Effector memory CD8-positive, alpha-beta T cell (primary cell): ENCODE measurements at regions not wholly inside any gene's neighbourhood (a gene's known extent, or its start where the extent isn't known, plus 50 kb on each side); places are given as distances from the start of the nearest gene placed in this dataset.

ENCODE experiments used
- ATAC-seq: fragments of 150-1000 bp; cut with Tn5 transposase; replicated peaks from 2 replicates; pipeline ENCODE4 v1.10.0; 2021; ENCODE audit warnings: mild to moderate bottlenecking, moderate library complexity
- DNase-seq, 3 experiments: peaks; one replicate each; pipeline ENCODE4 v3.0.0; 2021
- H3K27ac Mint-ChIP-seq, 2 donors: one replicate each; pipeline ENCODE4 v1.8.0; 2022; ENCODE audit warnings: mild to moderate bottlenecking in 2 of 2, mixed read lengths in 2 of 2, moderate library complexity in 2 of 2
- H3K27me3 Mint-ChIP-seq, 2 donors: one replicate each; pipeline ENCODE4 v1.8.0; 2022; ENCODE audit warnings: mixed read lengths in 2 of 2
- H3K36me3 Mint-ChIP-seq: one replicate; pipeline ENCODE4 v1.8.0; 2022; ENCODE audit warnings: mild to moderate bottlenecking, moderate library complexity, mixed read lengths; ENCODE audit not compliant: insufficient read depth
- H3K4me1 Mint-ChIP-seq, 2 donors: one replicate each; pipeline ENCODE4 v1.8.0; 2022; ENCODE audit warnings: low read depth in 2 of 2, mixed read lengths in 2 of 2
- H3K4me3 Mint-ChIP-seq, 2 donors: one replicate each; pipeline ENCODE4 v1.8.0; 2022; ENCODE audit warnings: mild to moderate bottlenecking in 2 of 2, mixed read lengths in 2 of 2, moderate library complexity in 2 of 2
- H3K9me3 Mint-ChIP-seq, 2 donors: one replicate each; pipeline ENCODE4 v1.8.0; 2022; ENCODE audit warnings: mixed read lengths in 2 of 2

DNA sequence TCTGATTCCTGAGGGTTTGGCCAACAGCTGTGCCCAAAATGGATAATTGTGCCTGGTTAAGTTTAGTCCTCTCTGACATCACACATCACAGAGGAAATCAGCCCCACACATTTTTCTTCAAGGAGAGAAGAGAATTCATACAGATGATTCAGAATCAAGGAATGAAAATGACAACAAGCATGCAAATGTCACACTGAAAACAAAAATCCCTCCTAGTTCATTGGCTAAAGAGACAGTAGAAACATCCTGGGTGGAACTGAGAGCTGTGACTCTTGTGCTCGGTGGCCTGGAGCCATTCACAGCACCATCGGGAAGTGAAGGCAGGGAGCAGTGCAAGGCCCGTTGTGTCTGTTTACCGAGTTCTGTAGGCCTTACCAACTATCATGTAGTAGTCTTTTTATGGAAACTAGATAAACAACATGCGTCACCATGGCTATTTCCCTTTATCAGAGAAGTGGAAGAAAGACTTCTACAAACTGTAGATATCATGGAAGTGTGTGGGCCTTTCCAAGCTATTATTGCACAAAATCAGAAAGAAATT is 81.7 kb upstream of the TENT5A start:
- Mint-ChIP-seq H3K27ac (no peak overlapping the region), H3K27me3 (no peaks in the 10 kb centered on the region), H3K36me3 (no peaks in the 10 kb centered on the region), H3K4me3 (no peak overlapping the region), H3K9me3 (peaks cover 3 to 11% of the 10 kb centered on the region in 2 donors), H3K4me1 (no peaks in the 10 kb centered on the region)
- ATAC-seq (no peak), DNase-seq (no peak)

DNA sequence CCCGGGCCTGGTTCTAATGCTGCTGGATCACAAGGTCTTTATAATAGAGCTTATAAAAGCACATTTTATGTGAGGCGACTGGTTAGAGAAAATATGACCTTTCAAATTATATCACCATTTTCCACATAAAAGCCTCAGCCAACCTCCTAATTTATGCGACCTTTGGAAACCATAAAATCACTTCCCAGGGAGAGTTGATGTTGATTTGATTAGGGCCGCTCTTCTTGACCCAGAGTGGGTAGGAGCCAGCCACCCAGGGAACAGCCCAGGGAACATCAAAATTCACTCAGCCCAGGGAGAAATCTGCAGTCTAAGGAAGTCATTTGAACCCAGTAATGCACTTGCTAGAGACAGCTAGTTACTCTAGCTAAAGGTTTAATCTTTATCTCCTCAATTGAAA is 79.8 kb upstream of the TENT5A start:
- Mint-ChIP-seq H3K27me3 (no peaks in the 10 kb centered on the region), H3K27ac (no peak overlapping the region), H3K4me3 (no peak overlapping the region), H3K36me3 (no peaks in the 10 kb centered on the region), H3K4me1 (no peaks in the 10 kb centered on the region), H3K9me3 (peaks cover 3 to 11% of the 10 kb centered on the region in 2 donors)
- DNase-seq = no peak
- ATAC-seq = no peak

- H3K27me3 Mint-ChIP-seq = no peaks in the 10 kb centered on the region
- no peak overlapping the region for H3K27ac Mint-ChIP-seq
- H3K9me3 Mint-ChIP-seq = peaks cover 3 to 11% of the 10 kb centered on the region in 2 donors
- H3K4me3 Mint-ChIP-seq = no peak overlapping the region
- DNase-seq = no peak
- no peaks in the 10 kb centered on the region for H3K36me3 Mint-ChIP-seq
- no peak for ATAC-seq
- no peaks in the 10 kb centered on the region for H3K4me1 Mint-ChIP-seq
Observed at GRCh38 chr6:81831274-81831673, 78.8 kb upstream of the TENT5A start.

- H3K27me3 Mint-ChIP-seq = no peaks in the 10 kb centered on the region
- no peaks in the 10 kb centered on the region for H3K4me1 Mint-ChIP-seq
- no peaks in the 10 kb centered on the region for H3K36me3 Mint-ChIP-seq
- H3K9me3 Mint-ChIP-seq = no peaks in the 10 kb centered on the region
- no peak overlapping the region for H3K4me3 Mint-ChIP-seq
- no peak overlapping the region for H3K27ac Mint-ChIP-seq
- ATAC-seq (no peak), DNase-seq (no peak)
Observed at GRCh38 chr6:81826784-81827183, 74.3 kb upstream of the TENT5A start.

DNA sequence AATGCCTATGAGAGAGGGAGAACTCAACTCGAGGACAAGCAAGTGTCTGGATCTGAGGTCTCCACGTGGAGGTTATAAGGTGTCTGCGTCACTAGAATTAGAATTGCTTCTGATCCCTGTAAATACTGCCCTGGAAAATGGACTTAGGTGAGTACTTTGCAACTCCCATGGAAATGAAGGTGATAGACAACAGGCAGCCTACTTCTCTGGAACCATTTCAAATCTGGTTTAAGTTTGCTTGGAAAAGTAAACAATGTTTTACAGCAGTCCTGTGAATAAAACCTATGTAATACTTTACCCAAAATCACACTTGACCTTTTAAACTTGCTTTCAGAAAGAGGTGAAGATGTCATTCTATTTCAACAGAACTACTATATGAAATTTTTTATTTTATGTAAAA is 70.1 kb upstream of the TENT5A start:
- DNase-seq = no peak
- ATAC-seq = no peak
- no peaks in the 10 kb centered on the region for H3K36me3 Mint-ChIP-seq
- H3K4me3 Mint-ChIP-seq = no peak overlapping the region
- peaks cover 0 to 1% of the 10 kb centered on the region in 2 donors for H3K9me3 Mint-ChIP-seq
- no peak overlapping the region for H3K27ac Mint-ChIP-seq
- peaks cover 3% of the 10 kb centered on the region in 2 donors for H3K4me1 Mint-ChIP-seq
- no peaks in the 10 kb centered on the region for H3K27me3 Mint-ChIP-seq

DNA sequence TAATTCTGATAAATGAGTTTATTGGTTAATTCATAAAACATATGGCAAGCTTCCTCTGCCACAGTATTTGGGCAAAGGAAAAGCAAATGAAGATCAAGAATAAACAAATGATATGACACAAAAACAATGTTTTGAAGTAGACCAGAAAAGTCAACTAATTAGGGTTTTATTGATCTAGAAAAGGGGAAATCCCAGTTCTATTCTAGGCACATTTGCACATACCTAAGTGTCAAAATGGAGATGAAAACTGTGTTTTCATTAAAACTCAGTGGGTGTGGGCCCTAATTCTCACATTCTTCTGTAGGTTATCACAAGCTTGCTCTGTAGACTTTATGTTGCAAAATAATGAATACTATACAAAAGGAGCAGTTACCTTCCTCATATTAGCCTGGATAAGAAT is 69.0 kb upstream of the TENT5A start:
- no peak for DNase-seq
- Mint-ChIP-seq H3K36me3 (no peaks in the 10 kb centered on the region), H3K4me3 (peak overlapping the region; percentile 8 to 11), H3K27me3 (no peaks in the 10 kb centered on the region), H3K9me3 (peaks cover 0 to 1% of the 10 kb centered on the region in 2 donors), H3K27ac (no peak overlapping the region), H3K4me1 (peaks cover 3% of the 10 kb centered on the region in 2 donors)
- ATAC-seq = no peak

- Mint-ChIP-seq H3K4me3 (peak overlapping the region; percentile 8 to 11), H3K9me3 (peaks cover 0 to 1% of the 10 kb centered on the region in 2 donors), H3K27ac (no peak overlapping the region), H3K4me1 (peaks cover 3% of the 10 kb centered on the region in 2 donors), H3K27me3 (no peaks in the 10 kb centered on the region), H3K36me3 (no peaks in the 10 kb centered on the region)
- DNase-seq = no peak
- ATAC-seq = peak; percentile 29
Observed at GRCh38 chr6:81820980-81821379, 68.5 kb upstream of the TENT5A start.

GRCh38 chr6:81820422-81820821 is 67.9 kb upstream of the TENT5A start:
- H3K27me3 Mint-ChIP-seq = no peaks in the 10 kb centered on the region
- peaks cover 3% of the 10 kb centered on the region in 2 donors for H3K4me1 Mint-ChIP-seq
- H3K27ac Mint-ChIP-seq = no peak overlapping the region
- DNase-seq = no peak
- H3K36me3 Mint-ChIP-seq = no peaks in the 10 kb centered on the region
- peak overlapping the region in 1 of 2 donors; percentile 8 for H3K4me3 Mint-ChIP-seq
- H3K9me3 Mint-ChIP-seq = peaks cover 0 to 1% of the 10 kb centered on the region in 2 donors
- no peak for ATAC-seq

DNA sequence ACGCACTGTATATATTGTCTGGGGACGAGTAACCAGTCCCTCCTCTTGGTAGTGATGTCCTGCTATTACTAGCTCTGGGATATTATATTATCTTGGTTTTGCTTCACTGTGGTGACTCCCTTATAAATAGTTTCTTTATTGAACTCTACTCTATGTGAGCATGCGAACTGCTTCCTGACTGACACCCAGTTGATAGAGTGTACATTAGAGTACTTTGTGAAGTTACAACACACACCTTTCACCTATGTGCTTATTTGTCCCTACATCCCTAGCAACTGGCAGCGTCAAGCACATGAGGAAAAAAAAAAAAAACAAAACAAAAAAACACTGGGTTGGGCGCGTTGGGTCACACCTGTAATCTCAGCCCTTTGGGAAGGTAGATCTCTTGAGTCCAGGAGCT is 67.3 kb upstream of the TENT5A start:
- Mint-ChIP-seq H3K9me3 (peaks cover 0 to 1% of the 10 kb centered on the region in 2 donors), H3K36me3 (no peaks in the 10 kb centered on the region), H3K4me1 (peaks cover 3% of the 10 kb centered on the region in 2 donors), H3K27me3 (no peaks in the 10 kb centered on the region), H3K4me3 (no peak overlapping the region), H3K27ac (no peak overlapping the region)
- ATAC-seq (no peak), DNase-seq (no peak)

- Mint-ChIP-seq H3K27me3 (no peaks in the 10 kb centered on the region), H3K27ac (no peak overlapping the region)
- no peak for ATAC-seq
Observed at GRCh38 chr6:81818901-81819361, 66.5 kb upstream of the TENT5A start.

DNA sequence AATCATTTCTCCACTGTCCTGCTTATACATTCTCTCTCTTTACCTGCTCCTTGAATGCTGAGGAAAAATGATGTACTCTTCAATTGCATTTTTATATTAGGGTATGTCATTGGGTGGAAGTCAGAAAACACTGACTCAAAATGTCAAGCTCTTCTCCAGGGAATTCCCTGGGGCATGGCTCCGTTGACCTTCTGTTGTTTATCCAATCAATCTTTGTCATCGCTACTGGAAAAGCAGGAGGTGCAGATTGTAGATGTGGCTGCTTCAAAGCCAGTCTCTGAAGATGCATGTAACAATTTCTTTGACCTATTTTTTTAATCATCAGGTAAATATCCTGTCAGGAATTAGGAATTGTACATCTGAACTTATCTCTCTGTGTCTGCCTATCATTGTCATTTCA is 63.9 kb upstream of the TENT5A start:
- peaks cover 3 to 5% of the 10 kb centered on the region in 2 donors for H3K4me1 Mint-ChIP-seq
- H3K4me3 Mint-ChIP-seq = no peak overlapping the region
- peaks cover 5 to 14% of the 10 kb centered on the region in 2 donors for H3K27me3 Mint-ChIP-seq
- H3K36me3 Mint-ChIP-seq = no peaks in the 10 kb centered on the region
- DNase-seq = no peak
- no peak overlapping the region for H3K27ac Mint-ChIP-seq
- H3K9me3 Mint-ChIP-seq = peaks cover 0 to 1% of the 10 kb centered on the region in 2 donors
- no peak for ATAC-seq

More at GRCh38 chr6:81818901-81819361, 66.5 kb upstream of the TENT5A start:
- DNase-seq = no peak
- Mint-ChIP-seq H3K4me3 (no peak overlapping the region), H3K36me3 (no peaks in the 10 kb centered on the region), H3K4me1 (peaks cover 3% of the 10 kb centered on the region in 2 donors), H3K9me3 (peaks cover 0 to 1% of the 10 kb centered on the region in 2 donors)

- Mint-ChIP-seq H3K27ac (no peak overlapping the region), H3K9me3 (peaks cover 0 to 1% of the 10 kb centered on the region in 2 donors), H3K4me3 (no peak overlapping the region), H3K27me3 (peaks cover 5 to 14% of the 10 kb centered on the region in 2 donors), H3K36me3 (no peaks in the 10 kb centered on the region), H3K4me1 (peaks cover 0 to 2% of the 10 kb centered on the region in 2 donors)
- no peak for ATAC-seq
- DNase-seq = no peak
Observed at GRCh38 chr6:81814370-81815076, 62.0 kb upstream of the TENT5A start.

GRCh38 chr6:81813305-81813704 is 60.8 kb upstream of the TENT5A start:
- DNase-seq = no peak
- no peak for ATAC-seq
- Mint-ChIP-seq H3K27me3 (peaks cover 5 to 14% of the 10 kb centered on the region in 2 donors), H3K9me3 (peaks cover 0 to 1% of the 10 kb centered on the region in 2 donors), H3K4me3 (no peak overlapping the region), H3K36me3 (no peaks in the 10 kb centered on the region), H3K27ac (no peak overlapping the region), H3K4me1 (peaks cover 0 to 2% of the 10 kb centered on the region in 2 donors)

GRCh38 chr6:81812401-81812800 is 59.9 kb upstream of the TENT5A start:
- no peak overlapping the region for H3K4me3 Mint-ChIP-seq
- ATAC-seq = no peak
- no peak overlapping the region for H3K27ac Mint-ChIP-seq
- no peaks in the 10 kb centered on the region for H3K36me3 Mint-ChIP-seq
- H3K27me3 Mint-ChIP-seq = peaks cover 5 to 14% of the 10 kb centered on the region in 2 donors
- H3K9me3 Mint-ChIP-seq = no peaks in the 10 kb centered on the region
- no peak for DNase-seq
- peaks cover 0 to 2% of the 10 kb centered on the region in 2 donors for H3K4me1 Mint-ChIP-seq
